Thyroid gland (tissue), 4 donors: ENCODE measurements at regions not wholly inside any gene's neighbourhood (a gene's known extent, or its start where the extent isn't known, plus 50 kb on each side); places are given as distances from the start of the nearest gene placed in this dataset.

Experiments used
- DNase-seq, 2 donors: peaks; one replicate each; pipeline ENCODE4 v3.0.0-alpha.2; 2019
- H3K27ac ChIP-seq, 3 donors: fragments of 200-600 bp; sonication (generic); 1 replicate in 2 of 3; 2 replicates in 1 of 3; pipeline ENCODE4 v1.5.1; 2016 to 2019; ENCODE audit warnings: mild to moderate bottlenecking in 1 of 3, moderate library complexity in 1 of 3
- H3K27me3 ChIP-seq: fragments of 200-600 bp; sonication (generic); one replicate; pipeline ENCODE4 v1.5.1; 2019
- H3K36me3 ChIP-seq, 2 donors: fragments of 200-600 bp; sonication (generic); one replicate each; pipeline ENCODE4 v1.5.1; 2016 to 2019
- H3K4me1 ChIP-seq, 2 donors: fragments of 200-600 bp; sonication (generic); one replicate each; pipeline ENCODE4 v1.5.1; 2017 to 2019
- H3K4me3 ChIP-seq, 3 donors: fragments of 200-600 bp; sonication (generic); replicated peaks in 1 of 3; 1 replicate in 2 of 3; 2 replicates in 1 of 3; pipeline ENCODE4 v1.5.1; 2016; ENCODE audit warnings: mild to moderate bottlenecking in 1 of 3
- H3K9me3 ChIP-seq: fragments of 200-600 bp; sonication (generic); one replicate; pipeline ENCODE4 v1.5.1; 2017
- CTCF ChIP-seq, 6 experiments: fragments of 200-600 bp in 3 of 6; fragments of 450-650 bp in 3 of 6; sonication (generic) in 3 of 6; IDR thresholded peaks; one replicate each; pipeline ENCODE4 v1.5.1; 2016 to 2019; ENCODE audit warnings: antibody characterized with exemption in 6 of 6, mild to moderate bottlenecking in 2 of 6, inconsistent platforms in 1 of 6, moderate library complexity in 1 of 6
- POLR2A ChIP-seq, 2 donors: fragments of 450-650 bp; IDR thresholded peaks; one replicate each; pipeline ENCODE4 v1.6.1; 2017; ENCODE audit warnings: antibody characterized with exemption in 2 of 2, mild to moderate bottlenecking in 2 of 2, moderate library complexity in 1 of 2
- WGBS, 2 donors: methylation state at CpG; one replicate each; pipeline ENCODE4 v1.1.5; 2017; 5-methylcytosine and 5-hydroxymethylcytosine counted together
- intact Hi-C: fragments of 100-400 bp; cut with DNase I; formaldehyde crosslinking; loops from one replicate; pipeline ENCODE4 v1.15.1; 2023

GRCh38 chr11:113553235-113553634 is 78.0 kb upstream of the DRD2 start:
- no peaks in the 10 kb centered on the region for H3K27me3 ChIP-seq
- H3K27ac ChIP-seq = no peak overlapping the region
- no peak for TF ChIP-seq CTCF (IDR thresholded peaks at IDR 0.05)
- TF ChIP-seq POLR2A (IDR thresholded peaks at IDR 0.05) = no peak
- 65 to 71% methylated on average over 8 of the region's 8 CpGs for WGBS, 2 donors
- intact Hi-C loops = no loop called here
- no peaks in the 10 kb centered on the region for H3K4me1 ChIP-seq
- no peaks in the 10 kb centered on the region for H3K9me3 ChIP-seq
- no peak overlapping the region for H3K4me3 ChIP-seq
- no peaks in the 10 kb centered on the region for H3K36me3 ChIP-seq
- no peak for DNase-seq

GRCh38 chr11:113552271-113552670 is 77.1 kb upstream of the DRD2 start:
- intact Hi-C loops = no loop called here
- H3K4me1 ChIP-seq = no peaks in the 10 kb centered on the region

GRCh38 chr11:113551645-113552044 is 76.4 kb upstream of the DRD2 start:
- H3K4me1 ChIP-seq = no peaks in the 10 kb centered on the region
- no peaks in the 10 kb centered on the region for H3K27me3 ChIP-seq
- intact Hi-C loops = no loop called here
- no peak overlapping the region for H3K4me3 ChIP-seq
- TF ChIP-seq CTCF (IDR thresholded peaks at IDR 0.05) (no peak), POLR2A (IDR thresholded peaks at IDR 0.05) (no peak)
- no peak for DNase-seq
- no peak overlapping the region for H3K27ac ChIP-seq
- 86 to 95% methylated on average over 4 of the region's 4 CpGs for WGBS, 2 donors
- no peaks in the 10 kb centered on the region for H3K9me3 ChIP-seq
- no peaks in the 10 kb centered on the region for H3K36me3 ChIP-seq

More at GRCh38 chr11:113552271-113552670, 77.1 kb upstream of the DRD2 start:
- no peak for DNase-seq
- no peak overlapping the region for H3K4me3 ChIP-seq
- TF ChIP-seq POLR2A (IDR thresholded peaks at IDR 0.05) = no peak
- no peak for TF ChIP-seq CTCF (IDR thresholded peaks at IDR 0.05)
- WGBS, 2 donors = 96 to 97% methylated on average over 2 of the region's 2 CpGs
- no peaks in the 10 kb centered on the region for H3K36me3 ChIP-seq
- no peaks in the 10 kb centered on the region for H3K9me3 ChIP-seq
- no peak overlapping the region for H3K27ac ChIP-seq
- no peaks in the 10 kb centered on the region for H3K27me3 ChIP-seq

GRCh38 chr11:113549611-113550578 is 74.7 kb upstream of the DRD2 start:
- WGBS, 2 donors = 62 to 73% methylated on average over 6 of the region's 6 CpGs
- Histone ChIP-seq H3K27ac (no peak overlapping the region), H3K4me3 (no peak overlapping the region), H3K9me3 (no peaks in the 10 kb centered on the region), H3K27me3 (no peaks in the 10 kb centered on the region), H3K4me1 (no peaks in the 10 kb centered on the region), H3K36me3 (no peaks in the 10 kb centered on the region)
- no peak for TF ChIP-seq CTCF (IDR thresholded peaks at IDR 0.05)
- no peak for TF ChIP-seq POLR2A (IDR thresholded peaks at IDR 0.05)
- intact Hi-C loops = no loop called here
- no peak for DNase-seq

GRCh38 chr11:113549061-113549460 is 73.9 kb upstream of the DRD2 start:
- Histone ChIP-seq H3K4me1 (no peaks in the 10 kb centered on the region), H3K27ac (no peak overlapping the region), H3K27me3 (no peaks in the 10 kb centered on the region), H3K4me3 (no peak overlapping the region), H3K36me3 (no peaks in the 10 kb centered on the region), H3K9me3 (no peaks in the 10 kb centered on the region)
- WGBS, 2 donors = 92 to 94% methylated on average over 3 of the region's 3 CpGs
- no peak for TF ChIP-seq POLR2A (IDR thresholded peaks at IDR 0.05)
- TF ChIP-seq CTCF (IDR thresholded peaks at IDR 0.05) = no peak
- DNase-seq = no peak
- intact Hi-C loops = no loop called here
